ENCODE measurements at regions not wholly inside any gene's neighbourhood (a gene's known extent, or its start where the extent isn't known, plus 50 kb on each side); places are given as distances from the start of the nearest gene placed in this dataset.

GRCh38 chr11:45590743-45591142 is 74.7 kb downstream of the CHST1 start:
- no peak for TF ChIP-seq ZFP36 (IDR thresholded peaks at IDR 0.05; ENCODE audit: borderline replicate concordance, partially characterized antibody)
- no peak for TF ChIP-seq POLR2A (IDR thresholded peaks at IDR 0.05; ENCODE audit: low read length)
- no peak for TF ChIP-seq CTCF (IDR thresholded peaks at IDR 0.05)
- no peak for TF ChIP-seq CEBPB (IDR thresholded peaks at IDR 0.05)
- no peak for TF ChIP-seq ESRRA (IDR thresholded peaks at IDR 0.05; ENCODE audit: borderline replicate concordance, low read length)
- TF ChIP-seq CHD2 (IDR thresholded peaks at IDR 0.05; ENCODE audit: low read length, partially characterized antibody): no peak
- no peak for TF ChIP-seq ELK1 (IDR thresholded peaks at IDR 0.05; ENCODE audit: low read depth, low read length)
- no peak for TF ChIP-seq EP300 (IDR thresholded peaks at IDR 0.05)
- TF ChIP-seq POLR2AphosphoS2 (conservative IDR thresholded peaks at IDR 0.05; ENCODE audit: low read length): no peak
- no peak for TF ChIP-seq FOSL2 (IDR thresholded peaks at IDR 0.05)
- no peak for TF ChIP-seq FOSL2 (CRISPR knock-in tag; IDR thresholded peaks at IDR 0.05)
- TF ChIP-seq JUN (IDR thresholded peaks at IDR 0.05): no peak
- TF ChIP-seq JUNB (IDR thresholded peaks at IDR 0.05): no peak
